Loucy (cell line): ENCODE measurements at regions not wholly inside any gene's neighbourhood (a gene's known extent, or its start where the extent isn't known, plus 50 kb on each side); places are given as distances from the start of the nearest gene placed in this dataset.
"Not testable (repeated sequence)": the region's sequence is repeated elsewhere in the genome, so short reads cannot be mapped to it uniquely, and the experiment has no call there.

Experiments
- H2AFZ ChIP-seq: fragments of 200-600 bp; sonication (generic); 2 replicates; pipeline ENCODE4 v1.6.0; 2016; ENCODE audit warnings: antibody characterized with exemption, mild to moderate bottlenecking, low read length, moderate library complexity
- H3F3A ChIP-seq: fragments of 200-600 bp; 2 replicates; pipeline ENCODE4 v1.6.0; 2016; ENCODE audit warnings: antibody characterized with exemption, low read depth, mild to moderate bottlenecking
- H3K27me3 ChIP-seq: fragments of 200-600 bp; sonication (generic); 2 replicates; pipeline ENCODE4 v1.6.1; 2014; ENCODE audit warnings: low read length, mild to moderate bottlenecking; ENCODE audit not compliant: insufficient read depth, poor library complexity, severe bottlenecking
- H3K36me3 ChIP-seq: fragments of 200-600 bp; sonication (generic); 2 replicates; pipeline ENCODE4 v1.6.1; 2016; ENCODE audit warnings: low read length; ENCODE audit not compliant: insufficient read depth
- H3K4me1 ChIP-seq: fragments of 200-600 bp; sonication (generic); 2 replicates; pipeline ENCODE4 v1.5.1; 2014; ENCODE audit warnings: low read length, mild to moderate bottlenecking; ENCODE audit not compliant: insufficient read depth, poor library complexity, severe bottlenecking
- H3K4me2 ChIP-seq: fragments of 200-600 bp; sonication (generic); 2 replicates; pipeline ENCODE4 v1.6.0; 2014; ENCODE audit warnings: antibody characterized with exemption, low read length, low read depth, mild to moderate bottlenecking; ENCODE audit not compliant: poor library complexity, severe bottlenecking
- H3K4me3 ChIP-seq: fragments of 200-600 bp; sonication (generic); 2 replicates; pipeline ENCODE4 v1.5.1; 2014; ENCODE audit warnings: low read length, mild to moderate bottlenecking, mixed read lengths; ENCODE audit not compliant: poor library complexity, severe bottlenecking
- H3K79me2 ChIP-seq: fragments of 200-600 bp; sonication (generic); 2 replicates; pipeline ENCODE4 v1.6.1; 2014; ENCODE audit warnings: low read length; ENCODE audit not compliant: insufficient read depth
- H3K9ac ChIP-seq: fragments of 200-600 bp; sonication (generic); 2 replicates; pipeline ENCODE4 v1.6.0; 2014; ENCODE audit warnings: mild to moderate bottlenecking, low read depth, low read length, moderate library complexity; ENCODE audit not compliant: poor library complexity, severe bottlenecking
- H3K9me2 ChIP-seq: fragments of 200-600 bp; sonication (generic); replicated peaks from 2 replicates; pipeline ENCODE4 v1.6.1; 2016; ENCODE audit warnings: low read depth, low read length, mixed read lengths
- H3K9me3 ChIP-seq: fragments of 200-600 bp; sonication (generic); 2 replicates; pipeline ENCODE4 v1.6.1; 2014; ENCODE audit warnings: mild to moderate bottlenecking, antibody characterized with exemption, low read length, low read depth; ENCODE audit not compliant: insufficient read depth
- H4K20me1 ChIP-seq: fragments of 200-600 bp; sonication (generic); 2 replicates; pipeline ENCODE4 v1.6.0; 2014; ENCODE audit warnings: antibody characterized with exemption, low read length, mild to moderate bottlenecking; ENCODE audit not compliant: insufficient read depth, poor library complexity, severe bottlenecking
- CTCF ChIP-seq: fragments of 200-600 bp; sonication (generic); conservative IDR thresholded peaks from 2 replicates; pipeline ENCODE4 v1.5.1; 2014; ENCODE audit warnings: mild to moderate bottlenecking, antibody characterized with exemption, low read length
- EZH2phosphoT487 ChIP-seq: fragments of 200-600 bp; IDR thresholded peaks from 2 replicates; pipeline ENCODE4 v1.6.1; 2018; ENCODE audit warnings: antibody characterized with exemption, mild to moderate bottlenecking, moderate library complexity, borderline replicate concordance

GRCh38 chr6:49300443-49300842 lies 162.6 kb downstream of the MMUT start:
- Histone ChIP-seq H3K9me2 (no peaks in the 10 kb centered on the region), H3K9me3 (no peaks in the 10 kb centered on the region; the same call in 1 of the 2 replicates), H3K9ac (no peak overlapping the region), H3K4me1 (no peaks in the 10 kb centered on the region), H3K79me2 (no peaks in the 10 kb centered on the region), H3K36me3 (no peaks in the 10 kb centered on the region), H4K20me1 (no peaks in the 10 kb centered on the region), H3F3A (no peaks in the 10 kb centered on the region), H3K4me2 (no peak overlapping the region), H2AFZ (no peak overlapping the region), H3K27me3 (no peaks in the 10 kb centered on the region), H3K4me3 (no peak overlapping the region)
- TF ChIP-seq CTCF (no peak), EZH2phosphoT487 (no peak)

GRCh38 chr6:49299279-49299678 lies 163.8 kb downstream of the MMUT start:
- Histone ChIP-seq H3K4me3 (no peak overlapping the region), H3F3A (no peaks in the 10 kb centered on the region), H3K36me3 (no peaks in the 10 kb centered on the region), H3K4me1 (no peaks in the 10 kb centered on the region), H4K20me1 (no peaks in the 10 kb centered on the region), H3K79me2 (no peaks in the 10 kb centered on the region), H2AFZ (no peak overlapping the region), H3K4me2 (no peak overlapping the region), H3K27me3 (no peaks in the 10 kb centered on the region), H3K9ac (no peak overlapping the region), H3K9me2 (no peaks in the 10 kb centered on the region), H3K9me3 (no peaks in the 10 kb centered on the region; the same call in 1 of the 2 replicates)
- TF ChIP-seq EZH2phosphoT487 (no peak), CTCF (no peak)

- H3K9me2 ChIP-seq: no peaks in the 10 kb centered on the region
- H2AFZ ChIP-seq: no peak overlapping the region
- H3F3A ChIP-seq: peaks cover 5% of the 10 kb centered on the region; the same call in 1 of the 2 replicates
- H3K79me2 ChIP-seq: no peaks in the 10 kb centered on the region
- no peak for TF ChIP-seq CTCF
- no peak for TF ChIP-seq EZH2phosphoT487
- no peak overlapping the region for H3K4me2 ChIP-seq
- H3K4me3 ChIP-seq: no peak overlapping the region
- H3K36me3 ChIP-seq: no peaks in the 10 kb centered on the region
- H4K20me1 ChIP-seq: no peaks in the 10 kb centered on the region
- H3K4me1 ChIP-seq: peaks cover 2% of the 10 kb centered on the region
- H3K27me3 ChIP-seq: no peaks in the 10 kb centered on the region
- H3K9me3 ChIP-seq: no peaks in the 10 kb centered on the region; the same call in 1 of the 2 replicates
- H3K9ac ChIP-seq: no peak overlapping the region
Observed at GRCh38 chr6:49284180-49284579, 178.9 kb downstream of the MMUT start.

- H3K4me3 ChIP-seq, H4K20me1 ChIP-seq, H3K9me2 ChIP-seq, H3K36me3 ChIP-seq, H2AFZ ChIP-seq, H3K27me3 ChIP-seq, H3K4me2 ChIP-seq, H3K9ac ChIP-seq, H3K79me2 ChIP-seq, H3F3A ChIP-seq, H3K9me3 ChIP-seq, H3K4me1 ChIP-seq: not testable (repeated sequence)
Observed at GRCh38 chr6:49274809-49275769, 188.0 kb downstream of the MMUT start.
